HG03558 (cell line): ENCODE measurements at regions not wholly inside any gene's neighbourhood (a gene's known extent, or its start where the extent isn't known, plus 50 kb on each side); places are given as distances from the start of the nearest gene placed in this dataset.
"Not testable (repeated sequence)": the region's sequence is repeated elsewhere in the genome, so short reads cannot be mapped to it uniquely, and the experiment has no call there.

ENCODE experiments used
- ATAC-seq: cut with Tn5 transposase; IDR thresholded peaks from one replicate; pipeline ENCODE4 v1.9.1; 2021; ENCODE audit warnings: moderate number of reproducible peaks; ENCODE audit not compliant: unreplicated experiment; ENCODE audit errors: extremely low read depth

- ATAC-seq, result no peak
These were observed 253.2 kb downstream of the CEMIP2 start for GRCh38 chr9:71515107-71515506.

- ATAC-seq, result no peak
These were observed 253.9 kb downstream of the CEMIP2 start for GRCh38 chr9:71514344-71514975.

DNA sequence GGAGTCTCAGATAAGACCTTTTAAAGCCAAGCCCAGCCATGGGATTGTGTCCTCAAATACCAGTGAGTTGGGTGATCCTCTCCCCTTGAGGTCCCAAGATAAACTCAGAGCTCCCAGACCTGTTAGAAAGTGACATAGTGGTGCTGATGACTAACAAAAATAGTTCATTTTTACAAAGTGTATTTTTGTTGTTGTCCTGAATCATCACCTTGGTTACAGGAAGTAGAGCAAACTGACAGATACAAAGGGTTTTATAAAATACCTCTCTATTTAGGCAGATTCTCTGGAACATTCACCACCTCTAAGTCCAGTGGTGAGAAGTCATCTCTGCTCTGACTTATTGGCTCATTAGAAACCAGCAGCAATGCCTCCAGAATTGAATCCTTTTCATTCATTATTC is 259.3 kb downstream of the CEMIP2 start:
- no peak for ATAC-seq

- ATAC-seq, result not testable (repeated sequence)
These were observed 260.2 kb downstream of the CEMIP2 start for GRCh38 chr9:71508141-71508540.

DNA sequence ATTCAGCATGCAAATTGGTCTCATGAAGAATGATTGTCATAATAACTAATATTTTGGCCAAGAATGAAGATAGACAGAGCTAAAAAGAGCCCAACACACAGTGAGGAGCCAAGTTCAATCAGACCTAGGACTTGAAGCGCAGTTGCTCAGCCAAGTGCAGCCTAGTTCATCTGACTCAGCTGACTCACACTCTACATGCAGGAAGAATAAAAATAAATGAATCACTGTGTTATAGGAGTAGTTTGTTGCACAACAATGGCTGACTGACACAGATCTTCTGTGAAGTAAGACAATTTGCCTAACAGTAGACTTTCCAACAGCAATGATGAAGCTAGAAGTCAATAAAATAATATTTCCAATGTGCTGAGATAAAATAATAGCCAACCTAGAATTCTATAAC is 261.5 kb downstream of the CEMIP2 start:
- no peak for ATAC-seq

DNA sequence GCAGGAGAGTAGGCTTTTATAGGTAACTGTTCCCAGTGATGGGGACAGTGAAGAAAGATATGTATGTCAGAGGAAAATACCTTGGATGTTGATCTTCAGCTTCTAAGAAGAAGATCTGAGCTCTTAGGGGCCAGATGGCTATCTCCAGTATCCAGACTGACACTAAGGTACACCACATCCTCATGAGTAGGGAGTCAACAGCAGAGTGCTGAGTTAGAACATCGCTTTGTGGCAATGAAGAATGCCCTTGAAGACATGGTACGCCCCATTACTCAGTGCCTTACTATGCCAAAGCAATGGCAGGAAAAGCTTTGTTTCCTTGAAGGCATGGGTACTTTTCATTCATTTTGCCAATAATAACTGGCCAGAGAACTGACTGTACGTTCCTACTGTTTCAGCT is 263.7 kb downstream of the CEMIP2 start:
- no peak for ATAC-seq

DNA sequence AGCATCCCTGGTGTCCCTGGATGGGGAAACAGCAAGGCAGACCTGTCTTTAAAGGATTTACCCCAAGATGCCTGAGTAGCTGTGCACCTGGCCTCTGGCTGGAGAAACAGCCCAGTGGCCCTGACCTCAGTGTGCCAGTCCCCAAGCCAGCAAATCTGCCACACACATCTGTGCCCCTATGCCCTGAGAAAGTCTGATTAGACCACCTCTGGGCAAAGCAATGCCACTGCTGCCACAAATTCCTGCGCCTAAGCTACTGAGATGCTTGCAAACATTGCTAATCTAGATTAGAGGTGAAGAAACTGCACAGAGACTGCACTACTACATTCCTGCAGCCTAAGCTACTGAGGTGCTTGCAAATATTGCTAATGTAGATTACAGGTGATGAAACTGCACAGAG is 269.6 kb downstream of the CEMIP2 start:
- ATAC-seq, result no peak

DNA sequence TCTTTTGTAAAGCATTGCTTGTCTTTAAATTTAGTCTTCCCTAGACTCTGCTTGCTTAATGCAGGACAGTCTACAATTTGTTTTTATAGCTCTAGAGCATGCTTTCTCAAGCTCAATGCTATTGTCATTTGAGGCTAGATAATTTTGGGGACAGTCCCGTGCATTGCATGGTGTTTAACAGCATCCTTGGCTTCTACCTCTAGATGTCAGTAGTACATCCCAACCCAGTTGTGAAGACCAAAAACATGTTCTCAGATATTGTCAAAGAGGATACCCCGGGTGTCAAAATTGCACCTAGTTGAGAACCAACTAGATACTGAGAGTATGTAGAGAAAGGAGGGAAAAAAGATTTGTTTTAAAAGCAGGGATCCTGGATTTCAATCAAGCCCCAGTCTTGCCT is 277.5 kb downstream of the CEMIP2 start:
- no peak for ATAC-seq

DNA sequence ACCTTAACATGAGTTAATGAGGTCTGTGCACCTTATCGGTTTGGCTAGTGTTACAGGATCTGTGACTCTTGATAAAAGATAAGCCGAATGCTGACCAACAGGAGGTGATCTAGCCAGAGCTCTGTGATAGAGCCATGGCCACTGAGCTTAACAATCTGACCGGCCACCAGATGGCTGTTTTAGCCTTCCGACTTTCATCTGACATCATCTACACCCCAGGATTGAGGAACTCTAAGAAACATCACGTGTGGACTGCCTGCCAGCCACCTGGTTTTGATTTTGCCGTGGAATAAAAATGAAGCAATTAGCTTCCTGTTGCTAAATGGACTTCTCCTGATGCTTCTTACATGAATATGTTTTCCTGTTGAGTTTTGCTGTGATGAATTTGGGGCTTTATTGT is 281.3 kb downstream of the CEMIP2 start:
- ATAC-seq, result no peak

DNA sequence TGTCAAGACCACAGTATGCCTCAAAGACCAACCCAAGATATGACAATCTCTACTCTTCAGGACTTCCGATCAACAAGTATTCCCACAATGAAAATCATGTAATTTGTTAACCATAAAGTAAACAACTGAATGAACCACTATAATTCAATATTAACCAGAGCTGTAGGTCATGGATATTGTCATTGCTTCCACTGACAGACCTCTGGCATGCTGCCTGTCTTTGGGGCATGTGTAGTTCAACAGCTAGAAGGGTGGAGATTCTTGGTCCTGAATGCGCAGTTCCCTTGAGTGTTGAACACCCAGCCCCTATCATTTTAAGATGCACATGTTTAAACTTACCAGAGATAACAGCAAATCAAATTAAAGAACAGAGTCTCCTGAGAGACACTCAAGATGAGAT is 283.0 kb downstream of the CEMIP2 start:
- ATAC-seq, result no peak

GRCh38 chr9:71483436-71483835 is 284.9 kb downstream of the CEMIP2 start:
- ATAC-seq, result no peak

- no peak for ATAC-seq
These were observed 288.7 kb downstream of the CEMIP2 start for GRCh38 chr9:71479621-71480020.

GRCh38 chr9:71472400-71472799 is 295.9 kb downstream of the CEMIP2 start:
- ATAC-seq, result no peak

DNA sequence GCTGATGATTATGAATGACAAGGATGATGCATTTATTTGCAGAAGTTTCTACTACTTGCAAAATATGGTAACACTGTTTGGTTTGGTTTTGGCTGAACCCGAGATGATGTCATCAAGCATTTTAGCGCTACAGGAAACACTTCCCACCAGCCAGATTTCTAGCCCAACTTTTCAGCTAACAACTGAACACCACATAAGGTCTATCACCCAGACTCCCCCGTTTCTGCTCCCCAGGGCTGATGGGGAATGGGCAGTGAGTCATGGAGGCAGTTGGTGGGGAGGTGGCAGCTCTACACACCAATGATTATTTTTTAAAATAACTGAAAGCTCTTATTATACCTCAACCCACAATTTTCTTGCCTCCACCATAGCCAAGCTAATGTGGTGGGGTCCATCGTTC is 302.9 kb downstream of the CEMIP2 start:
- ATAC-seq, result no peak

- no peak for ATAC-seq
These were observed 309.2 kb downstream of the CEMIP2 start for GRCh38 chr9:71459082-71459481.

- ATAC-seq, result no peak
These were observed 321.6 kb downstream of the CEMIP2 start for GRCh38 chr9:71446473-71447411.

DNA sequence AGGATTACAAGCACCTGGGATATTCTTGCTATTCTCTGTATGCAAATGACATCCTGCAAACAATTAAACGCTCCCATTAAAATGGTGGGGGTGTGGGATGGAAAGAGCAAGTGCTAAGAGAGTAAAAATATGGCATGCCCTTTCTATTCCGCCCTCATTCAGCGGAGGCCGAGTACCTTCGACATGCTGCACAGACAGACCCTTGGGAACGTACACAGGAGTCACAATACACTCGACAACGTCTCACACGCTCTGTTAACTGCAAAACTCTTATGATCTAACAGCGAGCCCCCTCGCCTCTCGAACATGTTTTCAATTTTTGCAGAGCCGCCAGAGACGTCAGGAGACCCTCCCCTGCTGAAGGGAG is 322.2 kb downstream of the CEMIP2 start:
- ATAC-seq, result no peak

GRCh38 chr9:71442937-71443336 is 321.5 kb upstream of the TRPM3 start:
- no peak for ATAC-seq

- ATAC-seq, result no peak
These were observed 319.8 kb upstream of the TRPM3 start for GRCh38 chr9:71441266-71441665.

DNA sequence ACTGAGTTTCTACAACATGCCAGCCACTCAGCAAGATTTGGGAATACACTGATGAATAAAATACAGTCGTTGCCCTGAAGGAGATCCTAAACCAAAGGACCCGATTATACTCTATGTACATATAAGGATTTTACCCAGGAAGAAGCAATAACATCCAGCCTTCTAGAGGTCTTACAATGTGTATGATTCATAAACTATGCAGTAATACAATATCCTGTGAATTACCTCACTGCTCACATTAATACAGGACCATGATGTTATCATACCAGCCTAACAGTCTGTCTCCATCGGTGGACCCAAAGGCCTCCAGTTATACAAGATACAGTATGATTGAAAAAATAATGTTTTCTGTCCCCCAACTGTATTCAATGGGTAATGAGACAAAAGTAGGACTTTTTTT is 310.5 kb upstream of the TRPM3 start:
- ATAC-seq, result no peak

GRCh38 chr9:71407341-71407740 is 285.9 kb upstream of the TRPM3 start:
- ATAC-seq, result not testable (repeated sequence)

DNA sequence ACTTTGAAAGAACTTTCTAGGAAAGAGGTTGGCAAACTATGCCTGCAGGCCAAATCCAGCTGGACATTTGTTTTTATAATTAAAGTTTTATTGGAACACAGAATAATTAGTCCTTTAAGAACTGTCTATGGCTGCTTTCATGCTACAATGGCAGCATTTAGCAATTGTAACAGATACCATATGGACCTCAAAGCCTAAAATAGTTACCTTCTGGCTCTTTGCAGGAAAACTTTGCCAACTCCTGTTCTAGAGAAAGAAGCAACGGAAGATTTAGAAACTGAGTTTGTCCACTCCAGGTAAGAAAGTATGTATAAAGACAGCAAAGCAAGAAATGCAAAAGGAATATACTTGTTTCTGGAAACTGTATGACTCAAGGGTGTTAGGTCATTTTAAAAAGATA is 281.7 kb upstream of the TRPM3 start:
- no peak for ATAC-seq
